Amniotic epithelial cell (primary cell): ENCODE measurements at regions not wholly inside any gene's neighbourhood (a gene's known extent, or its start where the extent isn't known, plus 50 kb on each side); places are given as distances from the start of the nearest gene placed in this dataset.

ENCODE experiments used
- DNase-seq: peaks from one replicate; pipeline ENCODE4 v3.0.0-alpha.2; 2010; ENCODE audit warnings: low read depth

DNA sequence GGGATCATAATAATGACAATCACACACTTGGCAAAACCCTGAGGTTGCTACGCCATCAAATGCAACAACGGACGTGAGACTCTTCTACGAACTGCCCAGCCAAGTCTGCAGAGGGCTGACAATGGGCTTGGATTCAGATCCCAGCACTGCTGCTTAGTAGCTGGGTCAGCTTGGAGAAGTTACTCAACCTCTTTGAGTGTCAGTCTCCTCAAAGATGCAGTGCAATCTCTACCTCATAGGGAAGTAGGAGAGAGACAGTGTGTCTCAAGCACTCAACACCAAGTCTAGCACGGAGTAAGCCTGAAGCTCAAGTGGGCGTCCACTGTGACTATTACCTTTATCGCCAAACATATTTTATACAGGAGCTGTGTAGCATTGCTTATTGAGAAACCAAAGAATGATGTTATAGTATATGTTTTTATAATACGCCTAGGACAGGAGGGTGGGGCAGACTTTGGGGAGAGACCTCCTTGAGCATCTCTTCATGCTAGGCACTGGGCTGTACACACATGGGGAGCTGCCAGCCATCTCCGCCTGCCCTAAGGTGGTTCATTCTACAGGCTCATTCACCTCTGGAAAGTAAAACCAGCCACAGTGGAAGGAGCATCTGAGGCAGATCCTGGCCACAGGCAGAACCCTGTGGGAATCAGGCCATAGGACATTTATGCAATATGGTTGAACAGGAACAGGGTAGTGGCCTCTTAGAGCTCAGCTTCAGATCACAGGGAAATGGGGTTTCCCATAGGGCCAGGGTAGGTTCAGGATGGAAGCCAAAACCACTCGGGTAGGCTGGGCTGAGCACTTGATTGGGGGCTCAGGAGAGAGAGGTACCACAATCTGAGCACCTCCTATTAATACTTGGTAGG lies 160.2 kb downstream of the MRPL14 start:
- no peak for DNase-seq

GRCh38 chr6:43966374-43966658 lies 160.9 kb downstream of the MRPL14 start:
- DNase-seq, result no peak

DNA sequence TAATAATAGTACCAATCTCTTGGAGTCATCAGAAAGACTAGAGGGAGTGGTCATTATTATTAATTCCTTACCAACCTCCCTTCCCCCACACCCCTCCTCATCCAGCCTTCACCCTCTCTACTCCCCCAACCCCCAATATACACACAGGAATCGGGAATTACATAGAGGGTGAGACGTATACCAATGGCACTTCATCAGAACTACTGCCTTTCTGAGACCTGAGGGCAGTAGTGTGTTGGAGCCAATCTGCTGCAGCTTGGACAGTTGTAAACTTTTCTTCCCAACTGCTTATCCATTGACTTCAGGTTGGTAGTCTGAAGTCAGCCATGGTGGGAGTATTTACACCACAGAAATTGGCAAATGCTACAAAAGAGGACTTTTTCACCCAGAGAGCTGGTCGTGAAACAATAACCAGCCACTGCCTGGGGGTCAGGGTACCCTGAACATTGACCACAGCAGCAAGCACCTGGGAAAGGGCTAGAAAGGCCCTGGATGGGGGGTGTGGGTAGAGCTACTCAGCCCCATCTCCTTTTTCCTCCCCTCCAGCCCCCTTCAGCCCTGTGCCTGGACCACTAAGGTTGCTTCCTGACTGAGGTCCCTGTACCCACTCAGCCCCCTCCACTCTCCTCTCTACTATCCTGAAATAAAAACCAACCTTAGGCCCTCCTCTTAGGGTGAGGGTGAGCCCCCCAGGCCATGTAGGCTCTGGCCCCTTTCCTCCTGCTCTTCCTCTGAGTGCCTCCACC lies 161.5 kb downstream of the MRPL14 start:
- DNase-seq, result no peak

- DNase-seq, result no peak
These were observed 162.3 kb downstream of the MRPL14 start for GRCh38 chr6:43964659-43965570.

DNA sequence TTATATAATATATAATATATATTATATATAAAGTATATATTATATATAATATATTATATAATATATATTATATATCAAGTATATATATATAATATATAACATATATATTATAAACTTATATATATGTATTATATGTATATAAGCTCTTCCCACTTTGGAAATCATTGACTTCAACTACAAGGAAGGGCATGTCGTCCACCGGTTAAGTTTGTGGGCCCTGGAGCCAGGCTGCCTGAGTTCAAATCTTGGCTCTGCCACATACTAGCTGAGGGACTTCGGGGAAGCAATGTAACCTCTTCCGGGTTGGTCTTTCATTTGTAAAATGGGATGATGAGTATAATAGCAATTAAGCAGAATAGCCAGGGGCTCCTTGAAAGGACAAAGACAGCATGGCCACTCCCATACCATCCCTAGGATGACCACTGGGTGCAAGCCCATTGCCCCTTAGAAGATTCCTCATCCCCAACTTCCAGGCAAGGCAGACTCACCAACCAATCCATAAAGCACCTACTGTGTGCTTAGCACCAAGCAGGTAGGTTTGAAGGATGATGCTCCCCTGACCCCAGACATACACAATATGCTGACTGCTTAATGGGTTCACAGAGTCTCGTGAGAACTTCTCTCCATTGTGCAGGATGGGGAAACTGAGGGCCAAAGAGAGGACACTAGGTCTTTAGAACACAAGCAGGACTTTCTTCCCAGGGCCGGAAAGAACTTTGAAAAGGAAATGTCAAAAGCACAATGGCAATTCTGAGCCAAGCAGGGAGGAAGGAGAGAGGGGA lies 163.2 kb downstream of the MRPL14 start:
- no peak for DNase-seq

GRCh38 chr6:43963203-43963602 lies 164.0 kb downstream of the MRPL14 start:
- no peak for DNase-seq

DNA sequence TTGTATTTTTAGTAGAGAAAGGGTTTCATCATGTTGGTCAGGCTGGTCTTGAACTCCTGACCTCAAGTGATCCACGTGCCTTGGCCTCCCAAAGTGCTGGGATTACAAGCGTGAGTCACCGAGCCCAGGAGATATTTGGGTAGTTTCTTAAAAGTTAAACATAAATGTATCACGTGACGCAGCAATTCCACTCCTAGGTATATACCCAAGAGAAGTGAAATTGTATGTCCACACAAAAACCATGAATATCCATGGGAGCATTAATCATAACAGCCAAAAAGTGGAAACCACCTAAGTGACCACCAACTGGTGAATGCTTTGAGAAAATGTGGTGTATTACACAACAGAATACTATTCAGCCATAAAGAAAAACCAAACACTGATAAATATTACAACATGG lies 164.8 kb downstream of the MRPL14 start:
- peak; percentile 88 for DNase-seq

GRCh38 chr6:43957273-43957672 lies 170.0 kb downstream of the MRPL14 start:
- DNase-seq, result no peak

DNA sequence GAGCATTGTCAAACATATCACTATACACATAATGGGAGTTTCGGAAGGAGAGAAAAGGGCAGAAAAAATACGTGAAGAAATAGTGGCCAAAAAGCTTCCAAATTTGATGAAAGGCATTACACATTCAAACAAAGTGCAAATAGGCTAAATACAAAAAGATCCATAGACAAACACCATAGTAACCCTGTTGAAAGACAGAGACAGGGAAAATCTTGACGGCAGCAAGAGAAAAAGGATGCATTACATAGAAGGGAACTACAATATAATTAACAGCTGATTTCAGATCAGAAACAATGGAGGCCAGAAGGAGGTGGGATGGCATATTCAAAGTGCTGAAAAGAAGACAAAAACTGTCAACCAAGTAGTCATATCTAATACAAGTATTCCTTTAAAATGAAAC lies 170.8 kb downstream of the MRPL14 start:
- DNase-seq, result no peak

- no peak for DNase-seq
These were observed 172.7 kb downstream of the MRPL14 start for GRCh38 chr6:43954311-43955131.

GRCh38 chr6:43953794-43954310 lies 173.4 kb downstream of the MRPL14 start:
- DNase-seq, result no peak

DNA sequence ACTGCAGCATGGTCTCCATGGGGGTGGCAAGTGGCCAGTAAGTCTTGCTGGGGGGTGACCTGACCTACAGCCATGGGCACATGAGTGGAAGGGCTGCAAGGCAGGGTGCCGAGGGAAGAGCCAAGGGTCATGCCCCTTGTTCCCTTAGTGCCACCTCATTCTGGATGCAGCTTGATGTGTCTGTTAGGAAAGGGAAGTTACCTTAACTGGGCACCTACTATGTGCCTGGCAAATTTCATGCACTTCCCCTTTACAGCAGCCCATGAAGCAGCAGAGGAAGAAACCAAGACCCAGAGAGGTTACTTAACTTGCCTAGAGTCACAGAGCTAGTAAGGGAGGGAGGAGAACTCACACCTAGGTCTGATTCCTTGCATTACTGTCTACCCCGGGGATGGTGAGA lies 174.0 kb downstream of the MRPL14 start:
- no peak for DNase-seq

- no peak for DNase-seq
These were observed 174.5 kb downstream of the MRPL14 start for GRCh38 chr6:43952746-43953145.

DNA sequence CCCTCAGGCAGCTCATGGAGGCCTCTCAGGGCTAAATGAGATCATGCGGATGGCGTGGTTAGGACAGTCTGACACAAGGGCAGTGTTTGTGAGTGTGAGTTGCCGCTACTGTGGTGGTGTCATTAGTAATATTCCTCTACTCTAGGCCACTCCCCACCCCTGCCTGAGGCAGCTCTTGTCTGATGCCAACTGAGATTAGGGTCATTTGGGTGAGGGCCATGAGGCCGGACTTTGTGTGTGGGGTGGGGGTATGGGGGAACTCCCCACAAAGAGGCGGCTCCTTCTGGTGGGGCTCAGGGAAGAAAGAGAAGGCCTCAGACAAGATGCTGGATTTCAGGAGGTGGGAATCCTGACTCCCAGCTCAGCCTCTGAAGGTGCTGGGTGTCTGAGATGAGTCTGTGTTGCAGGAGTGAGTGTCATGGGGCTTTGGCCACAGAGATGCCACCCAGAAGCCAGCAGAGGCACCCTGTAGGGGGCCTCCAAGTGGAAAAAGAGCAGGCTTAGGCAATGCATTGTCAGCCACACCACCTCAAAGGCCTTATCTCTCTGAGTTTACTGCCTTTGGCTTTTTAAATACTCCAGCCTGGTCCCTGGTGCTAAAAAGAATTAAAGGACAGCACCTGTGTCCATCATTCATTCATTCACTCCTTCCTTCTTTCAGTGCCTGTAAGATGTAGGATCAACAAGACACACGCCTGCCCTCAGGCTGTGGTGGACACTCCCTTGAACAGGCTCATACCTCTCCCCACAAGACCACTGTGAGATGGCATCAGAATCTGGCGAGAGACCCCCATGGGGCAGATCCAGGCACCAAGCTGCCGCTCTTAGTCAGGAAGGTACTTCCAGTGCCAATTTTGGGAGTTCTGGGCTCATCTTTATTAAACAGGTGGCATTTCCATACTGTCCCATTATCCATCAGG lies 175.2 kb downstream of the MRPL14 start:
- DNase-seq, result no peak

DNA sequence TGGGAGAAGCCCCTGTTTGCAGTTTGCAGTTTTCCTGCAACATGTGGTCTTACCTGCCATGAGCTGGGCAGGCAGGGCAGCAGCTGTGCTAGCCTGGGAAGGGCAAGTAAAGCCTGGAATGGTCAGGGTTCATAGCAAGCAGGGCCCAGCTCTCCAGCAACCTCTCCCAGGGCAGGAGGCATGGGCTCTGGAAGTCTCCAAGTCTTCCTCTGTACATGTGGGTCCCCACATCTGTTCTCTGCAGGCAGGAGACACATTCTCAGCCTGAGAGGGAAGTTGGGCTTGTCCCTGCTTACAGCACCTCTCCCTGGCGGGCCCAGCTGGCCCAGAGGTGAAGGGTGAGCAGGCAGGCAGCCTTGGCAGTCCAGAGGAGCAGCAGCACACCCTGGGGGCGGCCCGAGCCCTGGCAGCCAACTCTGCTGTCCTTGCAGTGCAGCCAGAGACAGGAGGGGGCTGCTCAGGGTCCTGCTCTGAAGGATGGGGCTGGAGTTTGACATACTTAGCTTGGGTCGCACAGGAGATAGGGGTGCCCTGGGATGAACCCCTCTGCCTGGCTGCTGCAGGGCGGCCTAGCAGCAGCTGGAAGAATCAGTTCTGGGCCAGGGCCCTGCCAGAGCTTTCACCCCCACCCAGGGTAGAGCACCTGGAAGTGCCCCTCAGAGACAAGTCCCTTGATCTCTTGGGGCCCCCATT lies 176.0 kb downstream of the MRPL14 start:
- no peak for DNase-seq

DNA sequence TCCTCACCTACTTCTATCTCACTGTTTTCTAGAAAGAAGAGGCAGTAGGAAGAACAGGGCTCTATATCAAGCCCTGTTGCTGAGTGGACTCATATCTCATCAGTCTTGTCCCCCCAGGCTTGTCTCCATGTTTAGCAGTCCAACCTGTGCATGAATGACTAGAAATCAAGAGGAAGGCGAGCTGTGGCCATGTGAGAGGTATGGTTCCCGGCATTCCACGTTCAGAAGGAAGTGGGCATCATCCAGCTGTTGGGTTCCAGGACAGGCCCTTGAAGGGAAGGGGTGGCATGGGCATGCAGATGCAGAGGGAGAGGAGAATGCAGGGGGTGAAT lies 176.6 kb downstream of the MRPL14 start:
- DNase-seq, result no peak

GRCh38 chr6:43950051-43950605 lies 177.1 kb downstream of the MRPL14 start:
- DNase-seq, result no peak

- no peak for DNase-seq
These were observed 177.7 kb downstream of the MRPL14 start for GRCh38 chr6:43949551-43949991.
